Common myeloid progenitor, CD34-positive (primary cell): ENCODE measurements at regions not wholly inside any gene's neighbourhood (a gene's known extent, or its start where the extent isn't known, plus 50 kb on each side); places are given as distances from the start of the nearest gene placed in this dataset.
"Not testable (repeated sequence)": the region's sequence is repeated elsewhere in the genome, so short reads cannot be mapped to it uniquely, and the experiment has no call there.

Experiments
- CTCF ChIA-PET: fragments of 350-600 bp; sonication (Branson Sonifier 250); formaldehyde crosslinking; loops from one replicate; lab custom pipeline; 2021; ENCODE audit warnings: antibody characterized with exemption; lab: Charles Lee
- POLR2A ChIA-PET: fragments of 350-600 bp; sonication (Branson Sonifier 250); formaldehyde crosslinking; loops from one replicate; lab custom pipeline; 2021; ENCODE audit warnings: antibody characterized with exemption; lab: Charles Lee
- DNase-seq, 3 donors: peaks; one replicate each; pipeline versions ENCODE4 v3.0.0 to v3.0.0-alpha.2; 2013
- H3K27ac ChIP-seq, 2 experiments: 1 replicate in 1 of 2; 2 replicates in 1 of 2; pipeline ENCODE4 v1.7.0; 2013; ENCODE audit warnings: inconsistent platforms in 2 of 2, low read length in 2 of 2, mild to moderate bottlenecking in 2 of 2, low read depth in 1 of 2, moderate library complexity in 1 of 2; ENCODE audit not compliant: severe bottlenecking in 2 of 2, insufficient read depth in 1 of 2, poor library complexity in 1 of 2
- H3K27me3 ChIP-seq, 5 experiments: replicated peaks in 2 of 5; 1 replicate in 3 of 5; 2 replicates in 2 of 5; pipeline versions ENCODE4 v1.6.1 to v1.7.0; 2013; ENCODE audit warnings: low read length in 4 of 5, mild to moderate bottlenecking in 2 of 5, moderate library complexity in 2 of 5, inconsistent platforms in 1 of 5; ENCODE audit not compliant: insufficient read depth in 5 of 5, control insufficient read depth in 4 of 5
- H3K36me3 ChIP-seq, 4 experiments: 1 replicate in 2 of 4; 2 replicates in 2 of 4; pipeline versions ENCODE4 v1.6.1 to v1.7.0; 2013; ENCODE audit warnings: low read length in 3 of 4, control low read depth in 1 of 4, mild to moderate bottlenecking in 1 of 4; ENCODE audit not compliant: control insufficient read depth in 4 of 4, insufficient read depth in 4 of 4
- H3K4me1 ChIP-seq, 4 experiments: 1 replicate in 3 of 4; 2 replicates in 1 of 4; pipeline versions ENCODE4 v1.6.1 to v1.7.1; 2013; ENCODE audit warnings: low read length in 3 of 4, mild to moderate bottlenecking in 3 of 4, control low read depth in 1 of 4, inconsistent platforms in 1 of 4, moderate library complexity in 1 of 4; ENCODE audit not compliant: control insufficient read depth in 4 of 4, insufficient read depth in 4 of 4; ENCODE audit errors: control extremely low read depth in 1 of 4
- H3K4me3 ChIP-seq, 7 experiments: 1 replicate in 4 of 7; 2 replicates in 3 of 7; pipeline versions ENCODE4 v1.5.1 to v1.7.0; 2013; ENCODE audit warnings: mild to moderate bottlenecking in 7 of 7, low read length in 6 of 7, moderate library complexity in 6 of 7, inconsistent platforms in 2 of 7, low read depth in 2 of 7, control low read depth in 1 of 7; ENCODE audit not compliant: insufficient read depth in 4 of 7, control insufficient read depth in 1 of 7; ENCODE audit errors: extremely low read depth in 1 of 7
- H3K9me3 ChIP-seq, 5 experiments: 1 replicate in 4 of 5; 2 replicates in 1 of 5; pipeline versions ENCODE4 v1.6.1 to v1.7.1; 2013; ENCODE audit warnings: low read length in 4 of 5, mild to moderate bottlenecking in 2 of 5, inconsistent platforms in 1 of 5, low read depth in 1 of 5, moderate library complexity in 1 of 5; ENCODE audit not compliant: control insufficient read depth in 4 of 5, insufficient read depth in 2 of 5; ENCODE audit errors: control extremely low read depth in 1 of 5
- WGBS: methylation state at CpG from one replicate; pipeline ENCODE4 v1.1.5; 2013; ENCODE audit not compliant: insufficient coverage; 5-methylcytosine and 5-hydroxymethylcytosine counted together

DNA sequence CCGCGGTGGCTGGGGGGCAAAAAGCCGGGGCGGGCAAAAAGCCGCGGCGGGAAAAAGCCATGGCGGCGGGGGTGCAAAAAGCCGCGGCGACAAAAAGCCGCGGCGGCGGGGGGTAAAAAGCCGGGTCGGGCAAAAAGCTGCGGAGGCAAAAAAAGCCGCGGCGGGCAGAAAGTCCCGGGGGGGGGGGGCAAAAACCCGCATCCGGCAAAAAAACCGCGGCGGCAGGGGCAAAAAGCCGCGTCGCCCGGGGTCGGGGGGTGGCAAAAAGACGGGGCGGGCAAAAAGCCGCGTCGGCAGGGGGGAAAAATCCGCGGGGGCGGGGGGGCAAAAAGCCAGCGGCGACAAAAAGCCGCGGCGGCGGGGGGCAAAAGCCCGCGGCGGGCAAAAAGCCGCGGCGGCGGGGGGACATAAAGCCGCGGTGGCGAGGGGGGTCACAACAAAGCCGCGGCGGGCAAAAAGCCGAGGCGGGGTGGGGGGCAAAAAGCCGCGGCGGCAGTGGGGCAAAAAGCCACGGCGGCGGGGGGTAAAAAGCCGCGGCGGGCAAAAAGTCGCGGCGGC lies 1634.4 kb downstream of the RPIA start:
- DNase-seq: peak in 2 of 3 donors; percentile 11 to 14
- H3K36me3 ChIP-seq, H3K27me3 ChIP-seq, H3K27ac ChIP-seq, H3K4me1 ChIP-seq, H3K4me3 ChIP-seq, POLR2A ChIA-PET, H3K9me3 ChIP-seq, CTCF ChIA-PET: not testable (repeated sequence)
- WGBS: 12% methylated on average over 24 of the region's 74 CpGs

DNA sequence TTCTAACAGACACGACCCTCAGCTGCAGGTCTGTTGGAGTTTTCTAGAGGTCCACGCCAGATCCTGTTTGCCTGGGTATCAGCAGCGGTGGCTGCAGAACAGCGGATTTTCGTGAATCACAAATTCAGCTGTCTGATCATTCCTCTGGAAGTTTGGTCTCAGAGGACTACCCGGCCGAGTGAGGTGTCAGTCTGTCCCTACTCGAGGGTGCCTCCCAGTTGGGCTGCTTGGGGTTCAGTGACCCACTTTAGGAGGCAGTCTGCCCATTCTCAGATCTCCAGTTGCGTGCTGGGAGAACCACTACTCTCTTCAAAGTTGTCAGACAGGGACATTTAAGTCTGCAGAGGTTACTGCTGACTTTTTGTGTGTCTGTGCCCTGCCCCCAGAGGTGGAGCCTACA lies 1664.1 kb downstream of the RPIA start:
- WGBS: 67% methylated on average over 3 of the region's 9 CpGs
- POLR2A ChIA-PET, H3K4me1 ChIP-seq, CTCF ChIA-PET, H3K4me3 ChIP-seq, H3K36me3 ChIP-seq, H3K27ac ChIP-seq, DNase-seq, H3K27me3 ChIP-seq, H3K9me3 ChIP-seq: not testable (repeated sequence)

DNA sequence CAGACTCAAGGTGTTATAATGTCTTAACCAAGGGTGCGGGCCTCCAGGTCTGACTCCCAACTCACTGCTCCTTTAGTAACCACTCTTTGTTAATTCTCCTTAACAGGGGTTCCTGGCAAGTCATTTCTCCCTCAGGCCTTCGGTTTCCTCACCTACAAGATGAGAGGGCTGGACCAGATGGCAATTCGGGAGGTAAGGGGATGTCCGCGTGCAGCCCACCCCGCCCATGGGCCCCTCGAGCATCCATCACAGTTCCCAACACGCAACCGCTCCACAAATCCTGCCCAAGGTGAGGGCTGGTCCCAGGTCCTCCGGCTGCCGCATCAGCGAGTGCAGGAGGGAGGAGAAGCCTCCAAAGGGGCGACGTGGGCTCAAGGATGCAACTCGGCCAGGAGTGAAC lies 1667.9 kb downstream of the RPIA start:
- H3K9me3 ChIP-seq, H3K4me1 ChIP-seq, H3K27me3 ChIP-seq, H3K36me3 ChIP-seq, H3K4me3 ChIP-seq, H3K27ac ChIP-seq, CTCF ChIA-PET, DNase-seq, POLR2A ChIA-PET: not testable (repeated sequence)
- no CpG with 5 or more reads among the region's 15 CpGs for WGBS

DNA sequence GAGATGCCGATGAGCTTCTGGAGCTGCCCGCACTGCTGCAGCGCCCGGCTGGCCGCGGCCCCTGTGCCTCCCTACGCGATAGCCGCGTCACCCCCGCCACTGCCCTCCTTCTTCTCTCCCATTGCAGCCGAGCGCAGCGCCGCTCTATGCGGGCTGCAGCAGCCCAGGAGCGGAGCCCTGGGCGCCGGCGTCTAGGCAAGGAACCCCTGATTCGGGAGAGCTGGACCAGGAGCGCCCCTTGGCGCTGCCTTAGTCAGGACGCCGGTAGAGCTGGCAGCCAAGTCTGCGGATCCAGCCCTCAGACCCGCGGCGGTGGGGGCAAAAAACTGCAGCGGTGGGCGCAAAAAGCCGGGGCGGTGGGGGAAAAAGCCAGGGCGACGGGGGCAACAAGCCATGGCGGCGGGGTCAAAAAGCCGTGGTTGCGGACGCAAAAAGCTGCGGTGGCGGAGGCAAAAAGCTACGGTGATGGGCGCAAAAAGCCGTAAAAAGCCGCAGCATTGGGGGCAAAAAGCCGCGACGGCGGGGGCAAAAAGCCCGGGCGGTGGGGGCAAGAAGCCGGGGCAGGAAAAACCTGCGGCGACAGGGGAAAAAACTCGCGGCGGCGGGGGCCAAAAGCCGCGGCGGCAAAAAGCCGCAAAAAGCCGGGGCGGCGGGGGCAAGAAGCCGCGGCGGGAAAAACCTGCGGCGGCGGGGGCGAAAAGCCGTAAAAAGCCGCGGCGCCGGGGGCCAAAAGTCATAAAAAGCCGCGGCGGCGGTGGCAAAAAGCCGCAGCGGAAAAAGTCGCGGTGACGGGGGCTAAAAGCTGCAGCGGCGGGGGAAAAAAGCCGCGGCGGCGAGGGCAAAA lies 1668.6 kb downstream of the RPIA start:
- H3K27ac ChIP-seq, H3K4me1 ChIP-seq, H3K9me3 ChIP-seq, CTCF ChIA-PET, H3K4me3 ChIP-seq, POLR2A ChIA-PET, H3K36me3 ChIP-seq, H3K27me3 ChIP-seq: not testable (repeated sequence)
- DNase-seq: peak in 2 of 3 donors; percentile 1 to 14
- WGBS: 24% methylated on average over 46 of the region's 93 CpGs

DNA sequence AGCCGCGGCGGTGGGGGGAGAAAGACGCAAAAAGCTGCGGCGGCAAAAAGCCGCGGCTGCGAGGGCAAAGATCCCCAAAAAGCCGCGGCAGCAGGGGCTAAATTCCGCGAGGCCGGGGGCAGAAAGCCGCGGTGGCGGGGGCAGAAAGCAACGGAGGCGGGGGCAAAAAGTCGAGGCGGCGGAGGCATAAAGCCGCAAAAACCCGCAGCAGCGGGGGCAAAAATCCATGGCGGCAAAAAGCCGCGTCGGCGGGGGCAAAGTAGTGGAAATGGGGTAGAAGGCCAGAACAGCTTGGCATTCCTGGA lies 1669.2 kb downstream of the RPIA start:
- H3K4me1 ChIP-seq, H3K36me3 ChIP-seq, POLR2A ChIA-PET, H3K9me3 ChIP-seq, H3K27ac ChIP-seq, H3K27me3 ChIP-seq, H3K4me3 ChIP-seq, CTCF ChIA-PET: not testable (repeated sequence)
- peak in 1 of 3 donors; percentile 2 for DNase-seq
- WGBS: 21% methylated on average over 15 of the region's 30 CpGs
